AG04450 (cell line): ENCODE measurements at regions not wholly inside any gene's neighbourhood (a gene's known extent, or its start where the extent isn't known, plus 50 kb on each side); places are given as distances from the start of the nearest gene placed in this dataset. TPM values are rescaled to one million over a fixed set of nuclear protein-coding genes. Genes with fewer than 3 reads are reported as not detected.

Experiments
- CTCF ChIA-PET: fragments of 300-600, 350-600 bp; formaldehyde crosslinking; extraction: SDS; loops from one replicate; lab custom pipeline; 2022; ENCODE audit warnings: antibody characterized with exemption, inconsistent platforms; lab: Charles Lee
- POLR2A ChIA-PET: fragments of 350-600 bp; formaldehyde crosslinking; extraction: SDS; loops from one replicate; lab custom pipeline; 2021; ENCODE audit warnings: antibody characterized with exemption, inconsistent platforms; lab: Yijun Ruan, JAX
- DNase-seq: peaks from one replicate; pipeline ENCODE4 v3.0.0-alpha.2; 2011; ENCODE audit warnings: low read depth, low spot score
- H3K27ac ChIP-seq: one replicate; pipeline ENCODE4 v1.5.1; 2012; ENCODE audit warnings: low read depth, low read length, control low read depth
- H3K27me3 ChIP-seq: one replicate; pipeline ENCODE4 v1.6.0; 2012; ENCODE audit warnings: low read length; ENCODE audit not compliant: control insufficient read depth, insufficient read depth
- H3K4me3 ChIP-seq: 2 replicates; pipeline ENCODE4 v1.5.1; 2011; ENCODE audit warnings: mild to moderate bottlenecking, low read depth, low read length, control low read depth
- H3K9me3 ChIP-seq: 2 replicates; pipeline ENCODE4 v1.5.1; 2012; ENCODE audit warnings: low read length; ENCODE audit not compliant: control insufficient read depth, insufficient read depth
- small RNA-seq: library from RNA; depleted of rRNA; stranded (forward); fragments of <200 nt; gene quantifications from one replicate; pipeline ENCODE3, GENCODE V24; 2012; ENCODE audit warnings: low read depth; ENCODE audit not compliant: insufficient read length
- TF ChIP-seq, protein P1 (sequence below): IDR thresholded peaks from 2 replicates; pipeline ENCODE4 v1.5.1; 2011; ENCODE audit warnings: low read depth, low read length, control low read depth, inconsistent platforms

DNA sequence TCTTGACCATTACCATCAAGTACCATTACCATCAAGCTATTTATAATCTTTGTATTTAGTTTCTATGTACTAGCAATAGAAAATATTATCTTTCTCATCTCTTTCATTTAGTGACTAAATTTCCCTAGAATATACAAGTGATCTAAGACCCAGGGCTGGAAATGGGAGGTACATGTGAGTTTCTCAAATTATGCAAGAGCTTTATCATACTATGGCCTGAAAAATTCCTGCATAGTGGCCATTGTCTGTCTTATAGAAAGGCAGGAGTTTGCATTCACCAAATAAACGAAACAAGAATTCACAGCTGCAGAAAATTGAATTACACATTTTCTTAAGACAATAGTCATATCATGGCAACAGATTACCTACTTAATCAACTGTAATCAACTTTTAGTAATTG, 50.7 kb upstream of the HDAC9 start:
- CTCF ChIA-PET = interaction anchor here (1.0 kb wide), 1 partner anchor 80 kb away, joined by 3 read pairs; no protein-coding TSS in a partner anchor
- H3K4me3 ChIP-seq = no peak overlapping the region
- no peaks in the 10 kb centered on the region; the same call in 1 of the 2 replicates for H3K9me3 ChIP-seq
- TF ChIP-seq, protein P1, sequence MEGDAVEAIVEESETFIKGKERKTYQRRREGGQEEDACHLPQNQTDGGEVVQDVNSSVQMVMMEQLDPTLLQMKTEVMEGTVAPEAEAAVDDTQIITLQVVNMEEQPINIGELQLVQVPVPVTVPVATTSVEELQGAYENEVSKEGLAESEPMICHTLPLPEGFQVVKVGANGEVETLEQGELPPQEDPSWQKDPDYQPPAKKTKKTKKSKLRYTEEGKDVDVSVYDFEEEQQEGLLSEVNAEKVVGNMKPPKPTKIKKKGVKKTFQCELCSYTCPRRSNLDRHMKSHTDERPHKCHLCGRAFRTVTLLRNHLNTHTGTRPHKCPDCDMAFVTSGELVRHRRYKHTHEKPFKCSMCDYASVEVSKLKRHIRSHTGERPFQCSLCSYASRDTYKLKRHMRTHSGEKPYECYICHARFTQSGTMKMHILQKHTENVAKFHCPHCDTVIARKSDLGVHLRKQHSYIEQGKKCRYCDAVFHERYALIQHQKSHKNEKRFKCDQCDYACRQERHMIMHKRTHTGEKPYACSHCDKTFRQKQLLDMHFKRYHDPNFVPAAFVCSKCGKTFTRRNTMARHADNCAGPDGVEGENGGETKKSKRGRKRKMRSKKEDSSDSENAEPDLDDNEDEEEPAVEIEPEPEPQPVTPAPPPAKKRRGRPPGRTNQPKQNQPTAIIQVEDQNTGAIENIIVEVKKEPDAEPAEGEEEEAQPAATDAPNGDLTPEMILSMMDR = no peak
- POLR2A ChIA-PET = no interaction called here
- H3K27ac ChIP-seq = no peak overlapping the region
- H3K27me3 ChIP-seq = no peaks in the 10 kb centered on the region
- no peak for DNase-seq

DNA sequence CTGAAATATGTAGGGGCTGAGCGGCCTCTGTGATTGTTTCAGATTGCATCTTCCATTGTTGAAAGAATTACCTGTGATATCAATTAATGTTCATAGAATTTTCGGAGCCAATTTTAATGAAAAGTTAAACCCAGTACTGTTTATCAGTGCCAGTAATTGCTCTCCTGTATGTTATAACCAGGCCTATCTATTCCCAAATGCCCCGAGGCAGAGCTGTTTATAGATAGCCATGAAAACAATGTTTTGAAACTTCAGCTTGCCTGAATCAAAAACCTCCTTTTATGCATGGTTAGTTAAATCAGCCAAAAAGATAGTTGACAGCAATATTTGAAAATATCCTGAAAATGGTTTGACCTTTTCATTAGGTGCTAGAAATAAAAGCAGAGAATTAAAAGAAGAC, 50.1 kb upstream of the HDAC9 start:
- Histone ChIP-seq H3K27me3 (no peaks in the 10 kb centered on the region), H3K9me3 (no peaks in the 10 kb centered on the region; the same call in 1 of the 2 replicates), H3K27ac (no peak overlapping the region), H3K4me3 (no peak overlapping the region)
- DNase-seq = no peak
- TF ChIP-seq, protein P1 = no peak
- ChIA-PET CTCF (interaction anchor here (0.5 kb wide), 1 partner anchor 10 kb away, joined by 3 read pairs; no protein-coding TSS in a partner anchor), POLR2A (no interaction called here)

Small RNA genes lying in the stretch of these regions (small RNA-seq; reads per million reads assigned to genes)
- not detected for gene MIR1302-6
